ENCODE measurements at regions not wholly inside any gene's neighbourhood (a gene's known extent, or its start where the extent isn't known, plus 50 kb on each side); places are given as distances from the start of the nearest gene placed in this dataset.

DNA sequence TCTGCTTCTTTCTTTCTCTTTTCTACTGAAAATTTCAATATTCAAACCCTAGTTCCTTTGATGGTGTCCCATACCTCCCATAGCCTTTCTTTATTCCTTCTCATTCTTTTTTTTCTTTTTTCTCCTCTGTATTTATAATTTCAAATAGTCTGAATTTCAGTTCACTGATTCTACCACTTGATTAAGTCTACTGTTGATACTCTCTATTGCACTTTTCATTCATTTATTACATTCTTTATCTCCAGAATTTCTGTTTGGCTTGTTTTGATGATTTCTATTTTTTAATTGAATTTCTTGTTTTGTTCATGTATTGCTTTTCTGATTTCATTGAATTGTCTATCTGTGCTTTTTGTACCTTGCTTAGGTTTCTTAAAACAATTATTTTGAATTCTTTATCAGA, 111.9 kb upstream of the VRK2 start:
- no peak overlapping the region for H3K4me3 ChIP-seq (ENCODE audit: insufficient read depth, low read length, poor library complexity, severe bottlenecking)
- H3K9me2 ChIP-seq (replicated peaks; ENCODE audit: insufficient read depth, low read length), result no peaks in the 10 kb centered on the region
- H3K9ac ChIP-seq (ENCODE audit: low read length), result no peak overlapping the region
- H3K36me3 ChIP-seq (ENCODE audit: low read length), result no peaks in the 10 kb centered on the region
- H3F3A ChIP-seq (ENCODE audit: insufficient read depth), result no peaks in the 10 kb centered on the region
- H3K79me2 ChIP-seq (ENCODE audit: insufficient read depth, low read length), result no peaks in the 10 kb centered on the region
- H4K20me1 ChIP-seq (ENCODE audit: low read depth, low read length), result no peaks in the 10 kb centered on the region
- no peak overlapping the region for H3K4me2 ChIP-seq (ENCODE audit: low read depth, low read length, poor library complexity, severe bottlenecking)
- H3K27ac ChIP-seq (ENCODE audit: low read depth, low read length), result no peak overlapping the region
- no peak for TF ChIP-seq EZH2phosphoT487 (conservative IDR thresholded peaks at IDR 0.05; ENCODE audit: low read length)
- TF ChIP-seq, protein P1, sequence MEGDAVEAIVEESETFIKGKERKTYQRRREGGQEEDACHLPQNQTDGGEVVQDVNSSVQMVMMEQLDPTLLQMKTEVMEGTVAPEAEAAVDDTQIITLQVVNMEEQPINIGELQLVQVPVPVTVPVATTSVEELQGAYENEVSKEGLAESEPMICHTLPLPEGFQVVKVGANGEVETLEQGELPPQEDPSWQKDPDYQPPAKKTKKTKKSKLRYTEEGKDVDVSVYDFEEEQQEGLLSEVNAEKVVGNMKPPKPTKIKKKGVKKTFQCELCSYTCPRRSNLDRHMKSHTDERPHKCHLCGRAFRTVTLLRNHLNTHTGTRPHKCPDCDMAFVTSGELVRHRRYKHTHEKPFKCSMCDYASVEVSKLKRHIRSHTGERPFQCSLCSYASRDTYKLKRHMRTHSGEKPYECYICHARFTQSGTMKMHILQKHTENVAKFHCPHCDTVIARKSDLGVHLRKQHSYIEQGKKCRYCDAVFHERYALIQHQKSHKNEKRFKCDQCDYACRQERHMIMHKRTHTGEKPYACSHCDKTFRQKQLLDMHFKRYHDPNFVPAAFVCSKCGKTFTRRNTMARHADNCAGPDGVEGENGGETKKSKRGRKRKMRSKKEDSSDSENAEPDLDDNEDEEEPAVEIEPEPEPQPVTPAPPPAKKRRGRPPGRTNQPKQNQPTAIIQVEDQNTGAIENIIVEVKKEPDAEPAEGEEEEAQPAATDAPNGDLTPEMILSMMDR (IDR thresholded peaks at IDR 0.05; ENCODE audit: insufficient read depth, low read length, poor library complexity, severe bottlenecking), result no peak
- no peaks in the 10 kb centered on the region for H3K9me3 ChIP-seq (ENCODE audit: insufficient read depth, low read length)
- no peak overlapping the region for H2AFZ ChIP-seq (ENCODE audit: low read depth, low read length, severe bottlenecking)
- H3K27me3 ChIP-seq (ENCODE audit: low read length), result no peaks in the 10 kb centered on the region

DNA sequence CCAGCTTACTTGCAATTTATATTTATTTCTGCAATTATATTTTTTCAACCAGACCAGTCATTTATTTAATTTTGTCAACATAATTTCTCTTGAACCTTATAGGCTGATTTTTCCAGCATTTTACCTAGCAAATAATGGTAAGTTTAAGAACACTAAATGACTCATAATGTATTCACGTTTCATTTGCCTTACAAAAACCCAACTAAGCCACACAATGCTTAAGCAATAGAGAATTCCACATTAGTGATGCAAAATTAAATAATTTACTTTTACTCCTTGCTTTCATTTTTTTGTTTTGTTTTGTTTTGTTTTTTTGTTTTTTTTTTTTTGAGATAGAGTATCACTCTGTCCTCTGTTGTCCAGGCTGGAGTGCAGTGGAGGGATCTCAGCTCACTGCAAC, 110.4 kb upstream of the VRK2 start:
- Histone ChIP-seq H3K9ac (ENCODE audit: low read length) (no peak overlapping the region), H3K36me3 (ENCODE audit: low read length) (no peaks in the 10 kb centered on the region), H3K27ac (ENCODE audit: low read depth, low read length) (no peak overlapping the region), H3K4me3 (ENCODE audit: insufficient read depth, low read length, poor library complexity, severe bottlenecking) (no peak overlapping the region), H2AFZ (ENCODE audit: low read depth, low read length, severe bottlenecking) (no peak overlapping the region), H3K27me3 (ENCODE audit: low read length) (no peaks in the 10 kb centered on the region), H3K79me2 (ENCODE audit: insufficient read depth, low read length) (no peaks in the 10 kb centered on the region), H4K20me1 (ENCODE audit: low read depth, low read length) (no peaks in the 10 kb centered on the region), H3K4me2 (ENCODE audit: low read depth, low read length, poor library complexity, severe bottlenecking) (no peak overlapping the region), H3F3A (ENCODE audit: insufficient read depth) (no peaks in the 10 kb centered on the region), H3K9me3 (ENCODE audit: insufficient read depth, low read length) (no peaks in the 10 kb centered on the region), H3K9me2 (replicated peaks; ENCODE audit: insufficient read depth, low read length) (no peaks in the 10 kb centered on the region)
- no peak for TF ChIP-seq EZH2phosphoT487 (conservative IDR thresholded peaks at IDR 0.05; ENCODE audit: low read length)
- TF ChIP-seq, protein P1 (IDR thresholded peaks at IDR 0.05; ENCODE audit: insufficient read depth, low read length, poor library complexity, severe bottlenecking), result no peak

DNA sequence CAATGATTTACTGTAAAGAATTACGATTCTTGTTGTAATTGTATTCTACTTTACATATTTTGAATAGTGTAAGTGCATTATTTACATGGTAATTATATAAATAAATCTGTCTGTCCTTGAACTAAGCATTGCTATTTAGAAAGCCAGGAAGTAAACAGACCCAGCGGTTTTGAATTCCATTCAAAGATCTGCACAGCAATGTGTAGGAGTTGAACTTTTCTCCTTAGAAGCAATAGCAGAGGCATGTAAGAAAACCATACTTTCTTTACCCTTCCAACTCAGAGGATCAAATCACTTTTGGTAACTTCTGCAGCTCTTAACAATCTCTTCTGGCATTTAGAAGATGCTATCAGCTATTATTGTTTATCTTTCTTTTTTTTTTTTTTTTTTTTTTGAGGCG, 109.2 kb upstream of the VRK2 start:
- TF ChIP-seq, protein P1 (IDR thresholded peaks at IDR 0.05; ENCODE audit: insufficient read depth, low read length, poor library complexity, severe bottlenecking), result no peak
- TF ChIP-seq EZH2phosphoT487 (conservative IDR thresholded peaks at IDR 0.05; ENCODE audit: low read length), result no peak
- no peak overlapping the region for H3K9ac ChIP-seq (ENCODE audit: low read length)
- no peaks in the 10 kb centered on the region for H3K36me3 ChIP-seq (ENCODE audit: low read length)
- H3K4me2 ChIP-seq (ENCODE audit: low read depth, low read length, poor library complexity, severe bottlenecking), result no peak overlapping the region
- H3K27ac ChIP-seq (ENCODE audit: low read depth, low read length), result no peak overlapping the region
- H3F3A ChIP-seq (ENCODE audit: insufficient read depth), result no peaks in the 10 kb centered on the region
- no peaks in the 10 kb centered on the region for H3K27me3 ChIP-seq (ENCODE audit: low read length)
- H2AFZ ChIP-seq (ENCODE audit: low read depth, low read length, severe bottlenecking), result no peak overlapping the region
- no peaks in the 10 kb centered on the region for H3K9me3 ChIP-seq (ENCODE audit: insufficient read depth, low read length)
- no peaks in the 10 kb centered on the region for H3K79me2 ChIP-seq (ENCODE audit: insufficient read depth, low read length)
- no peak overlapping the region for H3K4me3 ChIP-seq (ENCODE audit: insufficient read depth, low read length, poor library complexity, severe bottlenecking)
- H3K9me2 ChIP-seq (replicated peaks; ENCODE audit: insufficient read depth, low read length), result no peaks in the 10 kb centered on the region
- H4K20me1 ChIP-seq (ENCODE audit: low read depth, low read length), result no peaks in the 10 kb centered on the region

DNA sequence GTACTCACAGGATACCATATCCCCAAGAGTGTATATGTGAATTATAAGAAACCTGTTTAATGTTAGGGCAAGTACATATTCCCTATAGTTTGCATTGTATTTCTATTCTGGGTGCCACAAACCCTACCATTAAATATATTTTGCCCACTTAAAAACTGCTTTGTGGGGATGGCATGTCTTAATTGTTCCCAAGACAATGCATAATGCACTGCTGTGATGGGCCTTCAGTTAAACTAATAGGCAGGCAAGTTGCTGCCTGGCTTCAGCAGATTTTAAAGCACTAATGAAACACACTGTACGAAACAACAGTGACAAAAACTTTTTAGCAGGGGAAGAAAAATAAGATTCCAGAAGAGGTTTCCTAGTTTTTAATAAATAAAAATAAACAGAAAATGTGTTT, 104.8 kb upstream of the VRK2 start:
- Histone ChIP-seq H3F3A (ENCODE audit: insufficient read depth) (no peaks in the 10 kb centered on the region), H3K9me3 (ENCODE audit: insufficient read depth, low read length) (no peaks in the 10 kb centered on the region)

More for the DNA sequence above, 104.8 kb upstream of the VRK2 start:
- no peaks in the 10 kb centered on the region for H3K27me3 ChIP-seq (ENCODE audit: low read length)
- no peak overlapping the region for H3K9ac ChIP-seq (ENCODE audit: low read length)
- H4K20me1 ChIP-seq (ENCODE audit: low read depth, low read length), result no peaks in the 10 kb centered on the region
- H3K36me3 ChIP-seq (ENCODE audit: low read length), result no peaks in the 10 kb centered on the region
- no peak overlapping the region for H3K4me3 ChIP-seq (ENCODE audit: insufficient read depth, low read length, poor library complexity, severe bottlenecking)
- TF ChIP-seq EZH2phosphoT487 (conservative IDR thresholded peaks at IDR 0.05; ENCODE audit: low read length), result no peak
- TF ChIP-seq, protein P1 (IDR thresholded peaks at IDR 0.05; ENCODE audit: insufficient read depth, low read length, poor library complexity, severe bottlenecking), result no peak
- no peak overlapping the region for H2AFZ ChIP-seq (ENCODE audit: low read depth, low read length, severe bottlenecking)
- H3K9me2 ChIP-seq (replicated peaks; ENCODE audit: insufficient read depth, low read length), result no peaks in the 10 kb centered on the region
- no peak overlapping the region for H3K27ac ChIP-seq (ENCODE audit: low read depth, low read length)
- H3K4me2 ChIP-seq (ENCODE audit: low read depth, low read length, poor library complexity, severe bottlenecking), result no peak overlapping the region
- no peaks in the 10 kb centered on the region for H3K79me2 ChIP-seq (ENCODE audit: insufficient read depth, low read length)

Data from SU-DHL-6 (cell line).